Stimulated activated CD8-positive, alpha-beta memory T cell treated with anti-CD3 and anti-CD28 coated beads, Interleukin-7, amount 100 ng/mL, for 1 hour (primary cell): ENCODE measurements at regions not wholly inside any gene's neighbourhood (a gene's known extent, or its start where the extent isn't known, plus 50 kb on each side); places are given as distances from the start of the nearest gene placed in this dataset.
"Not testable (repeated sequence)": the region's sequence is repeated elsewhere in the genome, so short reads cannot be mapped to it uniquely, and the experiment has no call there.

ENCODE experiments used
- DNase-seq, 2 donors: peaks; one replicate each; pipeline ENCODE4 v3.0.0-alpha.2; 2020; ENCODE audit warnings: low read depth in 2 of 2

- peak in 1 of 2 donors; percentile 26 for DNase-seq
Observed at GRCh38 chr20:16801919-16802651, 53.9 kb downstream of the OTOR start.

- no peak for DNase-seq
Observed at GRCh38 chr20:16802652-16802935, 54.4 kb downstream of the OTOR start.

- DNase-seq = peak in 1 of 2 donors; percentile 8
Observed at GRCh38 chr20:16803965-16804792, 56.0 kb downstream of the OTOR start.

GRCh38 chr20:16804793-16805187, 56.6 kb downstream of the OTOR start:
- DNase-seq = no peak

GRCh38 chr20:16806061-16806460, 57.9 kb downstream of the OTOR start:
- no peak for DNase-seq

GRCh38 chr20:16806886-16807285, 58.7 kb downstream of the OTOR start:
- DNase-seq = no peak

- no peak for DNase-seq
Observed at GRCh38 chr20:16808796-16809195, 60.6 kb downstream of the OTOR start.

GRCh38 chr20:16810216-16810615, 62.1 kb downstream of the OTOR start:
- no peak for DNase-seq

- no peak for DNase-seq
Observed at GRCh38 chr20:16816192-16816591, 68.0 kb downstream of the OTOR start.

GRCh38 chr20:16819483-16819882, 71.3 kb downstream of the OTOR start:
- DNase-seq = no peak

GRCh38 chr20:16821211-16822089, 73.3 kb downstream of the OTOR start:
- DNase-seq = no peak

GRCh38 chr20:16824664-16825063, 76.5 kb downstream of the OTOR start:
- no peak for DNase-seq

GRCh38 chr20:16828666-16829305, 80.6 kb downstream of the OTOR start:
- DNase-seq = no peak

- not testable (repeated sequence) for DNase-seq
Observed at GRCh38 chr20:16835690-16836089, 87.5 kb downstream of the OTOR start.

- no peak for DNase-seq
Observed at GRCh38 chr20:16842486-16843120, 94.4 kb downstream of the OTOR start.

GRCh38 chr20:16844406-16844805, 96.2 kb downstream of the OTOR start:
- DNase-seq = no peak

GRCh38 chr20:16846006-16846405, 97.8 kb downstream of the OTOR start:
- no peak for DNase-seq

- DNase-seq = no peak
Observed at GRCh38 chr20:16848061-16848460, 99.9 kb downstream of the OTOR start.

- no peak for DNase-seq
Observed at GRCh38 chr20:16848526-16848925, 100.4 kb downstream of the OTOR start.

- no peak for DNase-seq
Observed at GRCh38 chr20:16860914-16861313, 112.8 kb downstream of the OTOR start.

- no peak for DNase-seq
Observed at GRCh38 chr20:16861708-16862107, 113.5 kb downstream of the OTOR start.
